Cardiac fibroblast (primary cell): ENCODE measurements at regions not wholly inside any gene's neighbourhood (a gene's known extent, or its start where the extent isn't known, plus 50 kb on each side); places are given as distances from the start of the nearest gene placed in this dataset.

Experiments
- DNase-seq, 2 donors: peaks; one replicate each; pipeline versions ENCODE4 v3.0.0 to v3.0.0-alpha.2; 2010; ENCODE audit warnings: low read depth in 2 of 2
- H3K4me3 ChIP-seq, 2 donors: replicated peaks in 1 of 2; 1 replicate in 1 of 2; 2 replicates in 1 of 2; pipeline ENCODE4 v1.5.1; 2011; ENCODE audit warnings: low read depth in 2 of 2, low read length in 2 of 2, mild to moderate bottlenecking in 2 of 2, moderate library complexity in 1 of 2
- TF ChIP-seq, protein P1 (sequence below): IDR thresholded peaks from one replicate; pipeline ENCODE4 v1.5.1; 2011; ENCODE audit warnings: low read depth, mild to moderate bottlenecking, low read length, inconsistent platforms

DNA sequence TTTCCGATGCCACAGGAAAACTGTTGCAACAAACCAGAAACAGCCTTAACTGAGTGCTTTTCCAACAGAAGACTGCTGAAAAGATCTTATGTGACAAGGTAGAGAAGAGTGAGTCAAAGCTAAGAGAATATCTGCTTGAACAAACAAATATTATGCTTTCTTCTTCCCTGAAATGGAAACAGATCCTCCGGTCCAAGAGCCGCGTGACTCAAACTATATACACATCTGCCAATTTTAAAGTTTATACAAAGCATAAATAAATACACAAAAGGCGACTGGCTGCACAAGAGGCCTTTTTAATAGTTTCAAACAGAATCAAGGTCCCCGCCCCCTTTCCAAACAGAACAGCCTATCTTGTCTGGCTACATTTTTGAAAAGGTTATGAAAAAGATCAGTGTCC is 329.7 kb upstream of the F9 start:
- DNase-seq: no peak

DNA sequence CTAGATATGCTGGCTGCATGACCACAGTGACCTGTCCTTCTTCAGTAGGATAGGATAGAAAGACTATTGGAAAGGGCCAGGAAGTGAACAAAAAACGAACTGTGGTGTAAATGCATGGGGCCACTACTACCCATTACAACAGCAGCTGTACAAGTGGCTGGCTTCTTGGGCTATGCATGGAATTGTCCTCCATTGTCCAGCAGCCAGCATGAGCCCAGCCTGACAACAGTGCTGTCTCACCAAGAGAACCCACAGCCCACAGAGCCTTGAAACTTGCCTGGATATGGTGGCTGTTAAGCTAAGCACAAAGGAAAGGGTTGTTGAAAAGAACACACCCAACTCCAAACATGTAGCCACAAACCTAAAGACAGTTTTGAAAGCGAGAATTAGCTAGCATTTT is 330.2 kb upstream of the F9 start:
- TF ChIP-seq, protein P1, sequence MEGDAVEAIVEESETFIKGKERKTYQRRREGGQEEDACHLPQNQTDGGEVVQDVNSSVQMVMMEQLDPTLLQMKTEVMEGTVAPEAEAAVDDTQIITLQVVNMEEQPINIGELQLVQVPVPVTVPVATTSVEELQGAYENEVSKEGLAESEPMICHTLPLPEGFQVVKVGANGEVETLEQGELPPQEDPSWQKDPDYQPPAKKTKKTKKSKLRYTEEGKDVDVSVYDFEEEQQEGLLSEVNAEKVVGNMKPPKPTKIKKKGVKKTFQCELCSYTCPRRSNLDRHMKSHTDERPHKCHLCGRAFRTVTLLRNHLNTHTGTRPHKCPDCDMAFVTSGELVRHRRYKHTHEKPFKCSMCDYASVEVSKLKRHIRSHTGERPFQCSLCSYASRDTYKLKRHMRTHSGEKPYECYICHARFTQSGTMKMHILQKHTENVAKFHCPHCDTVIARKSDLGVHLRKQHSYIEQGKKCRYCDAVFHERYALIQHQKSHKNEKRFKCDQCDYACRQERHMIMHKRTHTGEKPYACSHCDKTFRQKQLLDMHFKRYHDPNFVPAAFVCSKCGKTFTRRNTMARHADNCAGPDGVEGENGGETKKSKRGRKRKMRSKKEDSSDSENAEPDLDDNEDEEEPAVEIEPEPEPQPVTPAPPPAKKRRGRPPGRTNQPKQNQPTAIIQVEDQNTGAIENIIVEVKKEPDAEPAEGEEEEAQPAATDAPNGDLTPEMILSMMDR: no peak
- DNase-seq: no peak

More for the DNA sequence above, 329.7 kb upstream of the F9 start:
- TF ChIP-seq, protein P1: no peak
- H3K4me3 ChIP-seq: no peak overlapping the region

DNA sequence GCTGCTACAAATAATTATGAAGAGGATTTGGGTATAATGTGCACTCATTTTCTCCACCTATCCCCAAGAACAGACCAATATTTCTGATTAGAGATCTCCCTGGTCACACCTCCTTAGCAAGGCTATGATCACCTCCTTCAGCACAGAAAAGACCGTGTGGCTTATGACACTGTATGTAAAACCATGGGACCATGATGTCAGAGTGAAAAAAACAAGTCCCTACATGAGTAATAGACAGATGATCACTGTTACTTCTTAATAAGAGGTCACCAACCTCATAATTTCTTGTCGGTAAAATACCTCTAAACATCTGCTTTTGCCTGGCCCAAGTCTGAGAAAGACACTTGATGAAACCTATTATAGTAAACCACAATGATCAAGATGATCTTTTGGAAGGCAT is 330.6 kb upstream of the F9 start:
- TF ChIP-seq, protein P1: no peak
- no peak for DNase-seq
- H3K4me3 ChIP-seq: no peak overlapping the region

More for the DNA sequence above, 330.2 kb upstream of the F9 start:
- no peak overlapping the region for H3K4me3 ChIP-seq

DNA sequence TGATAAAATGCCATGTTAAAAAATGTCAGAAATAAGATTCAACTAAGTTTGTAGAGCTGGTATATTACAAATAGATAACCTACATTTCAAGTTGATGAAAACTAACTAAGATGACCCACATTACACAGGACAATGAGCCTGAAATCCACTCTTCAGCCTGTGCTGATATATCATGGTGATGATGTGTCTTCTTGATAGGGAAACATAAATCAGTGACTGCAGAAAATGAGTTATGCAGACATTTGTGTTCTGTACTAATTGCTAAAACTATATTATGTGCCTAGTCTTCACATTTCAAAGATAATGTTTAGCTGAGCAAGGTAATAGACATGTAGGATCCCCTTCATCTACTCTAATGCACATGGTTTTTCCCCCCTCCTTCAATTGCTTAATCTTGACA is 331.6 kb upstream of the F9 start:
- TF ChIP-seq, protein P1: no peak
- DNase-seq: no peak
- no peak overlapping the region for H3K4me3 ChIP-seq

DNA sequence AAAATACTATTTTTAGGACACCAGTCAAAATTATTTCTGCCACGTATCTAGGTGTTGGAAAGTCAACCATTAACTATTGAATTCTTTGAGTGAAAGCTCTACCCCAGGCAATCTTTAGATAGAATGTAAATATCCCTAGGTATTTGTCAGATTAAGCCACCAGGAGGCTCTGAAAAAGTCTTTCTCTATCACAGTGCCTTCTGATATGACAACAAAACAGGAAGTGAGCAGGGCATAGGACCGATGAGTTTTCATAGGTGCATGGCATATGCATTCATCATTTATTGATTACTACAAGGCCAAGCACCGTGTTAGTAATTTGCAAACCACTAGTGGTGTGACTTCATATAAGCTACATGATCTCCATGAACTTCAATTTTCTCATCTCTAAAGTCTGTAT is 333.6 kb upstream of the F9 start:
- DNase-seq: no peak
- H3K4me3 ChIP-seq: no peak overlapping the region
- TF ChIP-seq, protein P1: no peak

DNA sequence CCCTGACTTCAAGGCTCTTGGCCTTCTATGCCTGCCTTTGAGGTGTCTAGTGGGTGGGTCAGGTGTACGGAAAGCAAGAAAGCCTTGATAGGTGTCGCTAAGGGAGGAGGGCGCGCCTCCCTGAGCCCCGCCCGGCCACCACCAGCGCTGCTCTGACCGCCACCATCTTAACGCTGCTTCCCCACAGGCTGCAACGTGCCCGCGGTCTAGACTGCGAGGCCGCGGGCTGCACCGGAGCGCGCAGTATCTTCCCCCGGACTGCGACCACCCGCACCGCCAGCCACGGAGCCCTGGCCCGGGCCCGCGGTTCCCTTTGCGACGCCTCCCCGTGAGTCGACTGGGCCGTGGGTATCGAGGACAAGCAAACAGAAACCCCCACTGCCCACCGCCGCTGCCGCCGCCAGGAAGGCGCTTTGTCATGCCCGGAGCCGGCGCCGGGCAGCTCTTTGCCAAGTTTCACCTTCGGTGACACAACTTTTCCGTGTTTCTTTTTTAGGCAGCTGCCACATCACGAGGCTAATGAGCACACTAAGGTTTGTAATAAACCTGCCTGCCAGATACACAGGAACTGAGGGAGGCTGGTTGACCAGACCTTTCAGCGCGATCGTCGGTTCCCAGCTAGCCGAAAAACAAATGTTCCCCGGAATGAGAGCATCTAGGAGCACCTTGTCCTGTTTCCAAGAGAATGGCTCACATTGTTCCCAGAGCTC is 335.8 kb upstream of the F9 start:
- DNase-seq: no peak
- TF ChIP-seq, protein P1: no peak
- peak overlapping the region in 1 of 2 donors; percentile 7 for H3K4me3 ChIP-seq
